HepG2 (cell line): ENCODE measurements at regions not wholly inside any gene's neighbourhood (a gene's known extent, or its start where the extent isn't known, plus 50 kb on each side); places are given as distances from the start of the nearest gene placed in this dataset.

Source experiments
- ATAC-seq: fragments of 200-7000 bp; cut with Tn5 transposase; 3 replicates; pipeline ENCODE4 v1.9.1; 2020; ENCODE audit warnings: mild to moderate bottlenecking, moderate library complexity
- BruUV-seq: library from RNA; stranded (reverse); fragments of 400-500 nt; replicated peaks from 2 replicates; lab custom pipeline; 2021; lab: Mats Ljungman, UMichigan
- CTCF ChIA-PET: fragments of 300-600 bp; formaldehyde crosslinking; extraction: SDS; loops from one replicate; lab custom pipeline; 2021; ENCODE audit warnings: low total read pairs, inconsistent platforms, low intra/inter-chr PET ratio; lab: Yijun Ruan, JAX
- POLR2A ChIA-PET: fragments of 350-600 bp; sonication (Branson Sonifier 250); formaldehyde crosslinking; loops from one replicate; lab custom pipeline; 2020; ENCODE audit warnings: antibody characterized with exemption, inconsistent platforms; lab: Yijun Ruan, JAX
- DNase-seq: peaks from one replicate; pipeline ENCODE4 v3.0.0-alpha.2; 2015; ENCODE audit warnings: low spot score
- FAIRE-seq: peaks from 3 replicates; lab custom pipeline; 2011; peaks lifted over from hg19 to GRCh38; lab: Jason Lieb, UNC
- H2AFZ ChIP-seq: one replicate; pipeline ENCODE4 v1.6.1; 2011; ENCODE audit warnings: low read length, inconsistent platforms
- H3K27ac ChIP-seq: fragments of 300-600 bp; 3 replicates; pipeline ENCODE4 v1.8.0; 2011; ENCODE audit warnings: mixed run types, mild to moderate bottlenecking, mixed read lengths, low read length, inconsistent platforms; ENCODE audit not compliant: insufficient read depth; ENCODE audit errors: extremely low read length
- H3K27me3 ChIP-seq, 2 experiments: fragments of 200-600 bp in 1 of 2; 2 replicates in 1 of 2; 3 replicates in 1 of 2; pipeline versions ENCODE4 v1.6.0 to v1.8.0; 2011; ENCODE audit warnings: low read length in 2 of 2, mild to moderate bottlenecking in 2 of 2, moderate library complexity in 2 of 2, inconsistent platforms in 1 of 2; ENCODE audit not compliant: insufficient read depth in 2 of 2, control insufficient read depth in 1 of 2
- H3K36me3 ChIP-seq, 2 experiments: fragments of 200-600 bp in 1 of 2; replicated peaks in 1 of 2; 2 replicates in 1 of 2; 3 replicates in 1 of 2; pipeline versions ENCODE4 v1.5.1 to v1.8.0; 2011; ENCODE audit warnings: low read length in 2 of 2, inconsistent platforms in 1 of 2; ENCODE audit not compliant: insufficient read depth in 2 of 2, control insufficient read depth in 1 of 2
- H3K4me1 ChIP-seq: 2 replicates; pipeline ENCODE4 v1.5.1; 2012; ENCODE audit warnings: low read length, inconsistent platforms; ENCODE audit not compliant: insufficient read depth
- H3K4me2 ChIP-seq: 2 replicates; pipeline ENCODE4 v1.6.0; 2011; ENCODE audit warnings: low read depth, low read length, inconsistent platforms
- H3K4me3 ChIP-seq, 3 experiments: fragments of 200-600 bp in 1 of 3; sonication (generic), shearing (Covaris generic) in 1 of 3; replicated peaks in 1 of 3; 2 replicates each; pipeline ENCODE4 v1.5.1; 2011 to 2016; ENCODE audit warnings: low read length in 3 of 3, inconsistent platforms in 2 of 3, low read depth in 2 of 3, mild to moderate bottlenecking in 2 of 3, control low read depth in 1 of 3, mixed read lengths in 1 of 3; ENCODE audit not compliant: insufficient read depth in 1 of 3
- H3K79me2 ChIP-seq: one replicate; pipeline ENCODE4 v1.6.1; 2011; ENCODE audit warnings: low read length, inconsistent platforms; ENCODE audit not compliant: insufficient read depth
- H3K9ac ChIP-seq: 2 replicates; pipeline ENCODE4 v1.6.0; 2011; ENCODE audit warnings: mild to moderate bottlenecking, low read depth, low read length, inconsistent platforms; ENCODE audit not compliant: insufficient read depth
- H3K9me3 ChIP-seq: 2 replicates; pipeline ENCODE4 v1.5.1; 2012; ENCODE audit warnings: mild to moderate bottlenecking, low read length
- H4K20me1 ChIP-seq: 2 replicates; pipeline ENCODE4 v1.6.0; 2011; ENCODE audit warnings: inconsistent platforms, mild to moderate bottlenecking, low read length, moderate library complexity; ENCODE audit not compliant: insufficient read depth
- HCFC1 ChIP-seq: fragments of 150-350 bp; IDR thresholded peaks from 2 replicates; pipeline ENCODE4 v1.6.1; 2014; ENCODE audit warnings: low read depth, low read length
- KAT8 ChIP-seq: IDR thresholded peaks from 2 replicates; pipeline ENCODE4 v1.6.1; 2016; ENCODE audit warnings: missing genetic modification reagents, missing compliant biosample characterization
- RFX3 ChIP-seq: IDR thresholded peaks from 2 replicates; pipeline ENCODE4 v1.6.1; 2016; ENCODE audit warnings: missing biosample characterization, missing genetic modification reagents
- ZHX2 ChIP-seq, 2 experiments: sonication (generic) in 1 of 2; formaldehyde crosslinking in 1 of 2; IDR thresholded peaks; 2 replicates each; pipeline versions ENCODE4 v1.6.1 to v1.9.0; 2014 to 2022; ENCODE audit warnings: antibody characterized with exemption in 1 of 2, borderline replicate concordance in 1 of 2, inconsistent platforms in 1 of 2, low read depth in 1 of 2, missing genetic modification reagents in 1 of 2
- ZNF687 ChIP-seq: sonication (generic); formaldehyde crosslinking; IDR thresholded peaks from 2 replicates; pipeline ENCODE4 v1.5.1; 2020; ENCODE audit warnings: mild to moderate bottlenecking, missing genetic modification reagents, moderate library complexity
- ZNF781 ChIP-seq: sonication (generic); formaldehyde crosslinking; IDR thresholded peaks from 2 replicates; pipeline ENCODE4 v1.5.1; 2020; ENCODE audit warnings: borderline replicate concordance, mild to moderate bottlenecking, missing genetic modification reagents; ENCODE audit errors: not compliant biosample characterization
- ZNF841 ChIP-seq: sonication (generic); formaldehyde crosslinking; IDR thresholded peaks from 2 replicates; pipeline ENCODE4 v1.8.1; 2023; ENCODE audit warnings: missing genetic modification reagents, borderline replicate concordance
- WGBS: methylation state at CpG from one replicate; pipeline ENCODE4 v1.1.6; 2017; ENCODE audit warnings: low lambda C conversion rate; 5-methylcytosine and 5-hydroxymethylcytosine counted together
- in situ Hi-C: cut with HindIII; loops from 2 replicates; pipeline ENCODE4 v1.10.0; 2017; ENCODE audit warnings: low pct_unique_long_range_greater_than_20kb; ENCODE audit not compliant: extremely low pct_ligation_motif_present
- intact Hi-C: fragments of 100-400 bp; cut with micrococcal nuclease; formaldehyde crosslinking; loops from one replicate; pipeline ENCODE4 v1.10.0; 2022; ENCODE audit not compliant: unreplicated experiment

- TF ChIP-seq ZNF841 (CRISPR knock-in tag) (no peak), RFX3 (CRISPR knock-in tag) (no peak), HCFC1 (no peak), KAT8 (CRISPR knock-in tag) (no peak), ZNF687 (no peak), ZNF781 (no peak), ZHX2 (IDR thresholded peaks at IDR 0.05; ENCODE audit: low read depth) (no peak), ZHX2 (CRISPR knock-in tag; IDR thresholded peaks at IDR 0.05; ENCODE audit: borderline replicate concordance) (no peak)
- no peak for DNase-seq
- no peak overlapping the region for H3K9ac ChIP-seq
- no peak overlapping the region for H3K4me2 ChIP-seq
- H3K27me3 ChIP-seq: no peaks in the 10 kb centered on the region
- POLR2A ChIA-PET: no interaction called here
- no peak for ATAC-seq
- H2AFZ ChIP-seq: no peak overlapping the region
- no peaks in the 10 kb centered on the region for H3K36me3 ChIP-seq
- H4K20me1 ChIP-seq: no peaks in the 10 kb centered on the region
- H3K79me2 ChIP-seq: no peaks in the 10 kb centered on the region
- FAIRE-seq: no peak
- H3K4me3 ChIP-seq: no peak overlapping the region
- H3K4me1 ChIP-seq: peaks cover 41% of the 10 kb centered on the region
- no peak overlapping the region for H3K27ac ChIP-seq
- BruUV-seq: no TSS peak
- in situ Hi-C loops (no loop called here), intact Hi-C loops (no loop called here)
- whole genome bisulfite sequencing: 72% methylated on average over 3 of the region's 3 CpGs
- no peaks in the 10 kb centered on the region for H3K9me3 ChIP-seq
- CTCF ChIA-PET: no interaction called here
These were observed 154.2 kb downstream of the CCDC34 start for GRCh38 chr11:27208846-27209245.
